H9 (cell line): ENCODE measurements at regions not wholly inside any gene's neighbourhood (a gene's known extent, or its start where the extent isn't known, plus 50 kb on each side); places are given as distances from the start of the nearest gene placed in this dataset.

ENCODE experiments used
- DNase-seq: peaks from one replicate; pipeline ENCODE4 v3.0.0-alpha.2; 2017
- H2AFZ ChIP-seq: one replicate; pipeline ENCODE4 v1.6.1; 2013; ENCODE audit warnings: mild to moderate bottlenecking, low read length, control low read depth, moderate library complexity
- H2AK5ac ChIP-seq: 2 replicates; pipeline ENCODE4 v1.6.1; 2013; ENCODE audit warnings: low read length, control low read depth, mixed read lengths; ENCODE audit not compliant: insufficient read length
- H2BK120ac ChIP-seq: one replicate; pipeline ENCODE4 v1.6.1; 2013; ENCODE audit warnings: low read depth, mild to moderate bottlenecking, low read length, control low read depth, inconsistent platforms; ENCODE audit not compliant: poor library complexity, severe bottlenecking
- H2BK12ac ChIP-seq: 2 replicates; pipeline ENCODE4 v1.6.1; 2013; ENCODE audit warnings: low read length, control low read depth, mixed read lengths, low read depth; ENCODE audit not compliant: insufficient read length
- H2BK15ac ChIP-seq: 2 replicates; pipeline ENCODE4 v1.6.1; 2013; ENCODE audit warnings: low read depth, low read length, control low read depth
- H2BK20ac ChIP-seq: one replicate; pipeline ENCODE4 v1.6.1; 2013; ENCODE audit warnings: low read depth, mild to moderate bottlenecking, low read length, control low read depth, inconsistent platforms; ENCODE audit not compliant: poor library complexity, severe bottlenecking
- H2BK5ac ChIP-seq: 2 replicates; pipeline ENCODE4 v1.6.1; 2013; ENCODE audit warnings: low read length, control low read depth, mixed read lengths; ENCODE audit not compliant: insufficient read length
- H3K14ac ChIP-seq: 2 replicates; pipeline ENCODE4 v1.6.1; 2013; ENCODE audit warnings: low read length, control low read depth; ENCODE audit not compliant: insufficient read depth
- H3K18ac ChIP-seq: 2 replicates; pipeline ENCODE4 v1.6.1; 2013; ENCODE audit warnings: low read depth, mild to moderate bottlenecking, mixed read lengths, low read length, control low read depth; ENCODE audit not compliant: insufficient read length
- H3K23ac ChIP-seq: 2 replicates; pipeline ENCODE4 v1.6.1; 2013; ENCODE audit warnings: low read length, control low read depth, mixed read lengths, low read depth; ENCODE audit not compliant: insufficient read length
- H3K23me2 ChIP-seq: 2 replicates; pipeline ENCODE4 v1.6.1; 2013; ENCODE audit warnings: low read depth, mild to moderate bottlenecking, mixed read lengths, low read length, control low read depth; ENCODE audit not compliant: insufficient read length, poor library complexity, severe bottlenecking
- H3K27ac ChIP-seq: 2 replicates; pipeline ENCODE4 v1.5.1; 2013; ENCODE audit warnings: low read length, control low read depth, mixed read lengths, low read depth; ENCODE audit not compliant: insufficient read length
- H3K27me3 ChIP-seq: 2 replicates; pipeline ENCODE4 v1.6.1; 2013; ENCODE audit warnings: low read length, control low read depth, inconsistent platforms; ENCODE audit not compliant: insufficient read depth
- H3K4ac ChIP-seq: 2 replicates; pipeline ENCODE4 v1.6.1; 2013; ENCODE audit warnings: low read depth, mild to moderate bottlenecking, control low read depth, inconsistent platforms, low read length, moderate library complexity
- H3K4me1 ChIP-seq: 2 replicates; pipeline ENCODE4 v1.6.1; 2013; ENCODE audit warnings: low read length, control low read depth, inconsistent platforms; ENCODE audit not compliant: insufficient read depth
- H3K4me2 ChIP-seq: 2 replicates; pipeline ENCODE4 v1.6.1; 2013; ENCODE audit warnings: low read length, control low read depth, mixed read lengths; ENCODE audit not compliant: insufficient read length, insufficient read depth
- H3K56ac ChIP-seq: 2 replicates; pipeline ENCODE4 v1.6.1; 2013; ENCODE audit warnings: low read depth, mild to moderate bottlenecking, mixed read lengths, low read length, control low read depth; ENCODE audit not compliant: insufficient read length
- H3K79me1 ChIP-seq: 2 replicates; pipeline ENCODE4 v1.6.1; 2013; ENCODE audit warnings: low read depth, mild to moderate bottlenecking, moderate library complexity, low read length, control low read depth, inconsistent platforms; ENCODE audit not compliant: insufficient read depth, poor library complexity, severe bottlenecking
- H3K79me2 ChIP-seq: 2 replicates; pipeline ENCODE4 v1.6.1; 2013; ENCODE audit warnings: low read length, control low read depth, inconsistent platforms; ENCODE audit not compliant: insufficient read depth
- H3K9ac ChIP-seq: 2 replicates; pipeline ENCODE4 v1.6.1; 2013; ENCODE audit warnings: low read length, control low read depth, mixed read lengths; ENCODE audit not compliant: insufficient read length; ENCODE audit errors: extremely low read depth
- H3K9me3 ChIP-seq: one replicate; pipeline ENCODE4 v1.6.1; 2013; ENCODE audit warnings: low read depth, low read length, inconsistent platforms; ENCODE audit not compliant: control insufficient read depth
- H3T11ph ChIP-seq: one replicate; pipeline ENCODE4 v1.6.1; 2013; ENCODE audit warnings: mild to moderate bottlenecking, low read length, control low read depth, inconsistent platforms
- H4K20me1 ChIP-seq: one replicate; pipeline ENCODE4 v1.6.1; 2013; ENCODE audit not compliant: control insufficient read depth, insufficient read length, insufficient read depth
- H4K5ac ChIP-seq: 2 replicates; pipeline ENCODE4 v1.6.1; 2013; ENCODE audit warnings: low read depth, mild to moderate bottlenecking, mixed read lengths, low read length, control low read depth; ENCODE audit not compliant: insufficient read length
- H4K8ac ChIP-seq: replicated peaks from 2 replicates; pipeline ENCODE4 v1.6.1; 2013; ENCODE audit warnings: low read length, control low read depth, mixed read lengths, low read depth; ENCODE audit not compliant: insufficient read length
- H4K91ac ChIP-seq: 2 replicates; pipeline ENCODE4 v1.6.1; 2013; ENCODE audit warnings: low read depth, mild to moderate bottlenecking, moderate library complexity, mixed read lengths, low read length, control low read depth; ENCODE audit not compliant: insufficient read length
- H3K27ac Mint-ChIP-seq, 3 experiments: 2 replicates in 2 of 3; 3 replicates in 1 of 3; pipeline ENCODE4 v1.8.0; 2020 to 2021; ENCODE audit warnings: mixed read lengths in 3 of 3, mild to moderate bottlenecking in 1 of 3, moderate library complexity in 1 of 3
- H3K27me3 Mint-ChIP-seq: 2 replicates; pipeline ENCODE4 v1.8.0; 2021; ENCODE audit warnings: low read depth, mild to moderate bottlenecking, moderate library complexity, mixed read lengths
- H3K36me3 Mint-ChIP-seq, 3 experiments: 2 replicates in 2 of 3; 3 replicates in 1 of 3; pipeline ENCODE4 v1.8.0; 2020 to 2021; ENCODE audit warnings: low read depth in 3 of 3, mixed read lengths in 3 of 3; ENCODE audit not compliant: insufficient read depth in 1 of 3
- H3K4me1 Mint-ChIP-seq, 2 experiments: 2 replicates each; pipeline ENCODE4 v1.8.0; 2020; ENCODE audit warnings: mixed read lengths in 2 of 2
- H3K4me3 Mint-ChIP-seq, 2 experiments: 2 replicates in 1 of 2; 3 replicates in 1 of 2; pipeline ENCODE4 v1.8.0; 2020 to 2021; ENCODE audit warnings: mild to moderate bottlenecking in 2 of 2, mixed read lengths in 2 of 2, moderate library complexity in 1 of 2
- H3K9me3 Mint-ChIP-seq, 2 experiments: 2 replicates in 1 of 2; 3 replicates in 1 of 2; pipeline ENCODE4 v1.8.0; 2020; ENCODE audit warnings: mild to moderate bottlenecking in 2 of 2, mixed read lengths in 2 of 2, moderate library complexity in 1 of 2
- CTCF ChIP-seq: fragments of 200-600 bp; sonication (generic); conservative IDR thresholded peaks from 3 replicates; pipeline ENCODE4 v1.8.0; 2021; ENCODE audit warnings: antibody characterized with exemption, mild to moderate bottlenecking
- WGBS: extraction: QIAGEN DNeasy Blood & Tissue Kit; methylation state at CpG from one replicate; pipeline ENCODE4 v1.1.7; 2013; ENCODE audit warnings: missing lambda C conversion rate, low lambda C conversion rate, mixed read lengths; ENCODE audit not compliant: insufficient read length; ENCODE audit errors: extremely low coverage; 5-methylcytosine and 5-hydroxymethylcytosine counted together

GRCh38 chr3:177914224-177914623 lies 622.0 kb upstream of the KCNMB2 start:
- Histone ChIP-seq H3K27me3 (no peaks in the 10 kb centered on the region), H2BK120ac (no peak overlapping the region), H3K14ac (no peak overlapping the region), H4K5ac (no peak overlapping the region), H3K56ac (no peak overlapping the region), H4K8ac (no peak overlapping the region), H3K79me2 (no peaks in the 10 kb centered on the region), H3K9ac (no peak overlapping the region), H2BK12ac (no peak overlapping the region), H2BK20ac (no peak overlapping the region), H4K20me1 (no peaks in the 10 kb centered on the region), H3K4me1 (no peaks in the 10 kb centered on the region), H2BK5ac (no peak overlapping the region), H3K4ac (no peak overlapping the region), H3K4me2 (no peak overlapping the region), H2AK5ac (no peak overlapping the region), H2BK15ac (no peak overlapping the region), H3K23ac (no peak overlapping the region), H3K79me1 (no peaks in the 10 kb centered on the region), H3K23me2 (no peaks in the 10 kb centered on the region), H3K27ac (no peak overlapping the region), H3K9me3 (no peaks in the 10 kb centered on the region), H2AFZ (no peak overlapping the region), H4K91ac (no peak overlapping the region), H3K18ac (no peak overlapping the region), H3T11ph (no peak overlapping the region)
- WGBS, result no CpG with 5 or more reads among the region's 10 CpGs
- Mint-ChIP-seq H3K4me1 (no peaks in the 10 kb centered on the region), H3K27me3 (no peaks in the 10 kb centered on the region), H3K9me3 (peaks cover 7% of the 10 kb centered on the region in 2 experiments; a peak in 3 of 5 replicates), H3K4me3 (no peak overlapping the region), H3K27ac (no peak overlapping the region), H3K36me3 (peaks cover 0 to 5% (median 0%) of the 10 kb centered on the region in 3 experiments; a peak in 1 of 7 replicates)
- no peak for TF ChIP-seq CTCF
- no peak for DNase-seq
